K562 (cell line): ENCODE measurements at regions not wholly inside any gene's neighbourhood (a gene's known extent, or its start where the extent isn't known, plus 50 kb on each side); places are given as distances from the start of the nearest gene placed in this dataset.

Source experiments
- ATAC-seq: fragments of 200-7000 bp; cut with Tn5 transposase; 3 replicates; pipeline ENCODE4 v1.9.1; 2020; ENCODE audit warnings: moderate library complexity
- BruUV-seq: library from RNA; stranded (reverse); fragments of 400-500 nt; replicated peaks from 2 replicates; lab custom pipeline; 2021; lab: Mats Ljungman, UMichigan
- CTCF ChIA-PET: fragments of 300-600 bp; formaldehyde crosslinking; extraction: SDS; loops from one replicate; lab custom pipeline; 2021; ENCODE audit warnings: low intra/inter-chr PET ratio; lab: Yijun Ruan, JAX
- POLR2A ChIA-PET: fragments of 300-600, 350-650 bp; sonication (Branson Sonifier 250); formaldehyde crosslinking; extraction: SDS; loops from one replicate; lab custom pipeline; 2021; ENCODE audit warnings: antibody characterized with exemption, inconsistent platforms; lab: Yijun Ruan, JAX
- DNase-seq, 4 experiments: peaks; one replicate each; pipeline versions ENCODE4 v3.0.0 to v3.0.0-alpha.2; 2011 to 2018; ENCODE audit warnings: low spot score in 3 of 4, mixed read lengths in 3 of 4; ENCODE audit errors: extremely low read depth in 1 of 4
- FAIRE-seq: peaks from 2 replicates; lab custom pipeline; 2011; peaks lifted over from hg19 to GRCh38; lab: Jason Lieb, UNC
- H2AFZ ChIP-seq: 2 replicates; pipeline ENCODE4 v1.6.0; 2011; ENCODE audit warnings: low read depth, low read length, control low read depth, inconsistent platforms
- H3K27ac ChIP-seq: fragments of 200-600 bp; 3 replicates; pipeline ENCODE4 v1.8.0; 2011; ENCODE audit warnings: low read depth, mild to moderate bottlenecking, control low read depth, inconsistent platforms, low read length, moderate library complexity, mixed read lengths; ENCODE audit errors: extremely low read depth
- H3K27me3 ChIP-seq, 2 experiments: fragments of 300-600 bp in 1 of 2; 2 replicates in 1 of 2; 3 replicates in 1 of 2; pipeline versions ENCODE4 v1.6.0 to v1.8.0; 2011; ENCODE audit warnings: inconsistent platforms in 2 of 2, low read length in 2 of 2, mild to moderate bottlenecking in 1 of 2, mixed read lengths in 1 of 2, moderate library complexity in 1 of 2; ENCODE audit not compliant: control insufficient read depth in 2 of 2, insufficient read depth in 2 of 2
- H3K36me3 ChIP-seq: fragments of 300-600 bp; 3 replicates; pipeline ENCODE4 v1.8.0; 2011; ENCODE audit warnings: mild to moderate bottlenecking, low read length, inconsistent platforms; ENCODE audit not compliant: control insufficient read depth, insufficient read depth
- H3K4me1 ChIP-seq, 2 experiments: fragments of 200-600 bp in 1 of 2; replicated peaks in 1 of 2; 2 replicates in 1 of 2; 3 replicates in 1 of 2; pipeline versions ENCODE4 v1.5.1 to v1.8.0; 2011; ENCODE audit warnings: inconsistent platforms in 2 of 2, low read length in 2 of 2, mild to moderate bottlenecking in 1 of 2, mixed read lengths in 1 of 2, moderate library complexity in 1 of 2; ENCODE audit not compliant: control insufficient read depth in 2 of 2, insufficient read depth in 2 of 2
- H3K4me2 ChIP-seq: 2 replicates; pipeline ENCODE4 v1.6.1; 2011; ENCODE audit warnings: low read length, control low read depth, inconsistent platforms, mixed read lengths; ENCODE audit not compliant: insufficient read depth
- H3K4me3 ChIP-seq: fragments of 200-600 bp; sonication (generic), shearing (Covaris generic); 2 replicates; pipeline ENCODE4 v1.5.1; 2016; ENCODE audit warnings: control low read depth, inconsistent platforms
- H3K79me2 ChIP-seq: fragments of 200-600 bp; 3 replicates; pipeline ENCODE4 v1.8.0; 2011; ENCODE audit warnings: low read length, inconsistent platforms; ENCODE audit not compliant: control insufficient read depth, insufficient read depth
- H3K9ac ChIP-seq, 2 experiments: 2 replicates each; pipeline versions ENCODE4 v1.6.0 to v1.6.1; 2011; ENCODE audit warnings: low read depth in 2 of 2, low read length in 2 of 2, control low read depth in 1 of 2, inconsistent platforms in 1 of 2, mild to moderate bottlenecking in 1 of 2, mixed read lengths in 1 of 2; ENCODE audit not compliant: insufficient read depth in 1 of 2
- H3K9me1 ChIP-seq: one replicate; pipeline ENCODE4 v1.6.0; 2011; ENCODE audit warnings: inconsistent platforms, mild to moderate bottlenecking, low read length, moderate library complexity; ENCODE audit not compliant: control insufficient read depth, insufficient read depth
- H3K9me3 ChIP-seq: replicated peaks from 2 replicates; pipeline ENCODE4 v1.5.1; 2011; ENCODE audit warnings: low read depth, low read length, inconsistent platforms; ENCODE audit not compliant: control insufficient read depth, insufficient read depth
- H4K20me1 ChIP-seq: replicated peaks from 2 replicates; pipeline ENCODE4 v1.6.1; 2011; ENCODE audit warnings: low read length, inconsistent platforms, mixed read lengths; ENCODE audit not compliant: control insufficient read depth, insufficient read depth
- EGR1 ChIP-seq: fragments of 450-650 bp; conservative IDR thresholded peaks from 2 replicates; pipeline ENCODE4 v1.6.1; 2017; ENCODE audit warnings: mild to moderate bottlenecking
- NFRKB ChIP-seq: fragments of 450-650 bp; IDR thresholded peaks from 2 replicates; pipeline ENCODE4 v1.6.1; 2016; ENCODE audit warnings: low read depth
- NR2F6 ChIP-seq: fragments of 450-650 bp; formaldehyde crosslinking; IDR thresholded peaks from 2 replicates; pipeline ENCODE4 v1.4.0; 2020; ENCODE audit warnings: mild to moderate bottlenecking
- PTRF ChIP-seq: fragments of 450-650 bp; IDR thresholded peaks from 2 replicates; pipeline ENCODE4 v1.6.1; 2016; ENCODE audit warnings: mild to moderate bottlenecking, missing genetic modification characterization, missing compliant biosample characterization
- PYGO2 ChIP-seq: fragments of 450-650 bp; IDR thresholded peaks from 2 replicates; pipeline ENCODE4 v1.6.1; 2016; ENCODE audit warnings: mild to moderate bottlenecking, missing genetic modification characterization, moderate library complexity, missing compliant biosample characterization
- SMAD2 ChIP-seq: fragments of 150-350 bp; IDR thresholded peaks from 2 replicates; pipeline ENCODE4 v1.6.1; 2014; ENCODE audit warnings: low read depth, mild to moderate bottlenecking, low read length
- SMARCB1 ChIP-seq: IDR thresholded peaks from 2 replicates; pipeline ENCODE4 v1.6.1; 2011; ENCODE audit warnings: improper control_type of control experiment, low read depth; ENCODE audit not compliant: insufficient read length
- TAF7 ChIP-seq: fragments of 450-650 bp; IDR thresholded peaks from 2 replicates; pipeline ENCODE4 v1.6.1; 2016; ENCODE audit warnings: missing genetic modification characterization, missing compliant biosample characterization
- ZBTB17 ChIP-seq: fragments of 450-650 bp; formaldehyde crosslinking; IDR thresholded peaks from 2 replicates; pipeline ENCODE4 v1.4.0; 2020; ENCODE audit warnings: mild to moderate bottlenecking
- WGBS: fragments of 100-300 bp; shearing (Covaris generic); methylation state at CpG from one replicate; pipeline ENCODE4 v1.1.6; 2016; ENCODE audit warnings: low coverage, mixed read lengths; ENCODE audit not compliant: insufficient coverage; ENCODE audit errors: missing lambda C conversion rate; 5-methylcytosine and 5-hydroxymethylcytosine counted together
- in situ Hi-C: fragments of 300-500 bp; cut with MboI; formaldehyde crosslinking; loops from 4 replicates; pipeline ENCODE4 v1.15.0; 2018; ENCODE audit warnings: inconsistent platforms, mixed read lengths
- intact Hi-C: fragments of 100-400 bp; cut with micrococcal nuclease; formaldehyde crosslinking; loops from 2 replicates; pipeline ENCODE4 v1.14.2; 2022
- TF ChIP-seq, protein P1 (sequence below), 2 experiments: fragments of 250-450 bp in 1 of 2; fragments of 450-650 bp in 1 of 2; sonication (Bioruptor Pico) in 1 of 2; IDR thresholded peaks; 2 replicates each; pipeline versions ENCODE4 v1.6.1 to v1.8.0; 2016 to 2021; ENCODE audit warnings: mild to moderate bottlenecking in 2 of 2, moderate library complexity in 2 of 2, missing compliant biosample characterization in 1 of 2, missing genetic modification characterization in 1 of 2
- TF ChIP-seq, protein P2 (sequence below): sonication (generic); formaldehyde crosslinking; IDR thresholded peaks from 2 replicates; pipeline ENCODE4 v1.8.0; 2022; ENCODE audit warnings: mild to moderate bottlenecking, missing genetic modification reagents
- TF ChIP-seq, protein P3 (sequence below): fragments of 450-650 bp; conservative IDR thresholded peaks from 2 replicates; pipeline ENCODE4 v1.6.1; 2016; ENCODE audit warnings: missing genetic modification characterization, low read depth, mild to moderate bottlenecking, missing compliant biosample characterization, moderate library complexity
- TF ChIP-seq, protein P4 (sequence below), 3 experiments: IDR thresholded peaks in 2 of 3; conservative IDR thresholded peaks in 1 of 3; 2 replicates each; pipeline ENCODE4 v1.5.1; 2011 to 2012; ENCODE audit warnings: low read length in 3 of 3, mild to moderate bottlenecking in 3 of 3, control low read depth in 2 of 3, improper control_type of control experiment in 1 of 3, inconsistent platforms in 1 of 3, low read depth in 1 of 3, mixed read lengths in 1 of 3, moderate library complexity in 1 of 3; ENCODE audit not compliant: insufficient read depth in 2 of 3

DNA sequence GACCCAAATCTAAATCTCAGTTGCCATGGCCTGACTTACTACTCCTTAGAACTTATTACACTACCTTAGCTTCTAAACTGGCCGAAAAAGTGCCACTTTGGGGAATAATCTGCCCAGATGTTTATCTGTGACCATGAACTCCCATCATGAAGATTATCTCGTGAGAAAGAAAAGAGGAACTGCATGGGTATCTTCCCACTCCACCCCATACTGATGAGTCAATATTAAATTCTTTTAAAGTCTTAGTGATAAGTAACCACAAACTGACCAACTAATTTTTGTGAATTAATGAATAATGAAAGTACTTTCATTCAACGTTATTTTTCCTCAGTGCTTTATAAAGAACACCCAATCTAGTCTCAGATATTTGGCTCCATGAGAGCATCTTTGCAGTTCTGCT, 493.5 kb downstream of the EBF1 start:
- Histone ChIP-seq H3K9me1 (no peaks in the 10 kb centered on the region), H3K9ac (no peak overlapping the region), H2AFZ (no peak overlapping the region), H4K20me1 (no peaks in the 10 kb centered on the region), H3K36me3 (no peaks in the 10 kb centered on the region), H3K4me3 (no peak overlapping the region), H3K9me3 (no peaks in the 10 kb centered on the region), H3K27me3 (no peaks in the 10 kb centered on the region), H3K27ac (no peak overlapping the region), H3K79me2 (no peaks in the 10 kb centered on the region), H3K4me2 (no peak overlapping the region), H3K4me1 (no peaks in the 10 kb centered on the region)
- DNase-seq: no peak
- intact Hi-C loops: no loop called here
- no TSS peak for BruUV-seq
- no peak for TF ChIP-seq PTRF (tag)
- no peak for TF ChIP-seq TAF7
- TF ChIP-seq NFRKB: no peak
- TF ChIP-seq SMARCB1: no peak
- TF ChIP-seq, protein P1, sequence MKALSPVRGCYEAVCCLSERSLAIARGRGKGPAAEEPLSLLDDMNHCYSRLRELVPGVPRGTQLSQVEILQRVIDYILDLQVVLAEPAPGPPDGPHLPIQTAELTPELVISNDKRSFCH (CRISPR knock-in tag; IDR thresholded peaks at IDR 0.05): no peak
- TF ChIP-seq, protein P1 (tag; IDR thresholded peaks at IDR 0.05): no peak
- no peak for TF ChIP-seq EGR1
- in situ Hi-C loops: no loop called here
- ChIA-PET CTCF (no interaction called here), POLR2A (no interaction called here)
- 0% methylated on average over 3 of the region's 3 CpGs for WGBS
- ATAC-seq: no peak
- no peak for FAIRE-seq

DNA sequence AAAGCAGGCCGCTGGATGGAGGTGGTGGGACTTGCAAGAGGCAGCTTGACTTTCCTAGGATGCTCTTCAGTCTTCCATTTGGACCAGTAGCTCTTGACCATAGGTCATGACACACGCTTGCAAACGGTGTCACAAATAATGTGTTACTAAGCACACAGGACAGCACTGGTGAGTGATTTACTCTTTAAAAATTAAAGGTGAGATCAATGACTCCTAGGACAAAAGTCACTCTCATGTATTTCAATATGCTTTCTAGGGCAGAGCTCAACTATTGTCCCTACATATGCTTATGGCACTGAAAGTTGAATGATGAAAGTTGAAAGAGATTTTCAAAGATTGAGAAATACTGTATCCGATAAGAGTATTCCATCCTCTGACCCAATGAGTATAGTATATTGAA, 496.7 kb downstream of the EBF1 start:
- WGBS: 3% methylated on average over 4 of the region's 4 CpGs
- ATAC-seq: no peak
- H3K4me2 ChIP-seq: no peak overlapping the region
- in situ Hi-C loops (no loop called here), intact Hi-C loops (no loop called here)
- no peak for FAIRE-seq
- H3K36me3 ChIP-seq: no peaks in the 10 kb centered on the region
- H4K20me1 ChIP-seq: no peaks in the 10 kb centered on the region
- DNase-seq: no peak
- CTCF ChIA-PET: no interaction called here
- no peak overlapping the region for H3K9ac ChIP-seq
- H3K27ac ChIP-seq: no peak overlapping the region
- H3K27me3 ChIP-seq: no peaks in the 10 kb centered on the region
- H3K9me1 ChIP-seq: no peaks in the 10 kb centered on the region
- no peaks in the 10 kb centered on the region for H3K79me2 ChIP-seq
- H2AFZ ChIP-seq: no peak overlapping the region
- no peak overlapping the region for H3K4me3 ChIP-seq
- H3K9me3 ChIP-seq: no peaks in the 10 kb centered on the region
- POLR2A ChIA-PET: no interaction called here
- BruUV-seq: no TSS peak
- H3K4me1 ChIP-seq: no peaks in the 10 kb centered on the region
- TF ChIP-seq, protein P2, sequence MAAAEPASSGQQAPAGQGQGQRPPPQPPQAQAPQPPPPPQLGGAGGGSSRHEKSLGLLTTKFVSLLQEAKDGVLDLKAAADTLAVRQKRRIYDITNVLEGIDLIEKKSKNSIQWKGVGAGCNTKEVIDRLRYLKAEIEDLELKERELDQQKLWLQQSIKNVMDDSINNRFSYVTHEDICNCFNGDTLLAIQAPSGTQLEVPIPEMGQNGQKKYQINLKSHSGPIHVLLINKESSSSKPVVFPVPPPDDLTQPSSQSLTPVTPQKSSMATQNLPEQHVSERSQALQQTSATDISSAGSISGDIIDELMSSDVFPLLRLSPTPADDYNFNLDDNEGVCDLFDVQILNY (CRISPR knock-in tag): no peak
- TF ChIP-seq PYGO2 (tag) (no peak), NFRKB (no peak), ZBTB17 (CRISPR knock-in tag) (no peak), NR2F6 (CRISPR knock-in tag) (no peak), SMAD2 (no peak)
- TF ChIP-seq, protein P3, sequence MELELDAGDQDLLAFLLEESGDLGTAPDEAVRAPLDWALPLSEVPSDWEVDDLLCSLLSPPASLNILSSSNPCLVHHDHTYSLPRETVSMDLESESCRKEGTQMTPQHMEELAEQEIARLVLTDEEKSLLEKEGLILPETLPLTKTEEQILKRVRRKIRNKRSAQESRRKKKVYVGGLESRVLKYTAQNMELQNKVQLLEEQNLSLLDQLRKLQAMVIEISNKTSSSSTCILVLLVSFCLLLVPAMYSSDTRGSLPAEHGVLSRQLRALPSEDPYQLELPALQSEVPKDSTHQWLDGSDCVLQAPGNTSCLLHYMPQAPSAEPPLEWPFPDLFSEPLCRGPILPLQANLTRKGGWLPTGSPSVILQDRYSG: no peak
- TF ChIP-seq, protein P4, sequence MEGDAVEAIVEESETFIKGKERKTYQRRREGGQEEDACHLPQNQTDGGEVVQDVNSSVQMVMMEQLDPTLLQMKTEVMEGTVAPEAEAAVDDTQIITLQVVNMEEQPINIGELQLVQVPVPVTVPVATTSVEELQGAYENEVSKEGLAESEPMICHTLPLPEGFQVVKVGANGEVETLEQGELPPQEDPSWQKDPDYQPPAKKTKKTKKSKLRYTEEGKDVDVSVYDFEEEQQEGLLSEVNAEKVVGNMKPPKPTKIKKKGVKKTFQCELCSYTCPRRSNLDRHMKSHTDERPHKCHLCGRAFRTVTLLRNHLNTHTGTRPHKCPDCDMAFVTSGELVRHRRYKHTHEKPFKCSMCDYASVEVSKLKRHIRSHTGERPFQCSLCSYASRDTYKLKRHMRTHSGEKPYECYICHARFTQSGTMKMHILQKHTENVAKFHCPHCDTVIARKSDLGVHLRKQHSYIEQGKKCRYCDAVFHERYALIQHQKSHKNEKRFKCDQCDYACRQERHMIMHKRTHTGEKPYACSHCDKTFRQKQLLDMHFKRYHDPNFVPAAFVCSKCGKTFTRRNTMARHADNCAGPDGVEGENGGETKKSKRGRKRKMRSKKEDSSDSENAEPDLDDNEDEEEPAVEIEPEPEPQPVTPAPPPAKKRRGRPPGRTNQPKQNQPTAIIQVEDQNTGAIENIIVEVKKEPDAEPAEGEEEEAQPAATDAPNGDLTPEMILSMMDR (IDR thresholded peaks at IDR 0.05 in 2 of 3, conservative IDR thresholded peaks at IDR 0.05 in 1 of 3; ENCODE audit: insufficient read depth in 2 of 3, low read depth in 1 of 3, low read length in 3 of 3): no peak
